ENCODE measurements at regions not wholly inside any gene's neighbourhood (a gene's known extent, or its start where the extent isn't known, plus 50 kb on each side); places are given as distances from the start of the nearest gene placed in this dataset.
"Not testable (repeated sequence)": the region's sequence is repeated elsewhere in the genome, so short reads cannot be mapped to it uniquely, and the experiment has no call there.

DNA sequence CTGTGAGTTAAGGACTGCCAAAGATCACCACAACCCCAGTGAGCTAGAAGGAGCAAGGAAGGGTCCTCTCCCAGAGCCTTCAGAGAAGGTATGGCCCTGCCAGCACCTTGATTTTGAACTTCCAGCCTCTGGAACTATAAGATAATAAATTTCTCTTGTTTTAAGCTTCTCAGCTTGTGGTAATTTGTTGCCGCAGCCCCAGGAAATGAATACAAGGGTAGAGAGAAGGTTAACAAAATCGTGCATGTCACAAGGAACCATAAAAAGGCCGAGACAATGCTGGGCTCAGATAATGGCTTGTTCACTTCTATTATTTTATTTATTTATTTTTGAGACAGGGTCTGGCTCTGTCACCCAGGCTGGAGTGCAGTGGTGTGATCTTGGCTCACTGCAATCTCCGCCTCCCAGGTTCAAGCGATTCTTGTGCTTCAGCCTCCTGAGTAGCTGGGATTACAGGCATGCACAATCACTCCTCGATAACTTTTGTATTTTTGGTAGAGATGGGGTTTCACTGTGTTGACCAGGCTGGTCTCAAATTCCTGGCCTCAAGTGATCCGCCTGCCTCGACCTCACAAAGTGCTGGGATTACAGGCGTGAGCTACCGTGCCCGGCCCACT is 71.5 kb downstream of the WSB1 start:
- H3K36me3 ChIP-seq, H3K4me3 ChIP-seq, H3K27ac ChIP-seq, H3K9ac ChIP-seq, H3K4me2 ChIP-seq, H4K20me1 ChIP-seq, H3K27me3 ChIP-seq: not testable (repeated sequence)
- peaks cover 0 to 20% (median 4%) of the 10 kb centered on the region in 11 experiments; a peak in 10 of 22 replicates for H3K9me3 ChIP-seq (replicated peaks in 1 of 11)
- peaks cover 0 to 18% (median 4%) of the 10 kb centered on the region in 10 experiments; a peak in 8 of 20 replicates for H3K4me1 ChIP-seq

DNA sequence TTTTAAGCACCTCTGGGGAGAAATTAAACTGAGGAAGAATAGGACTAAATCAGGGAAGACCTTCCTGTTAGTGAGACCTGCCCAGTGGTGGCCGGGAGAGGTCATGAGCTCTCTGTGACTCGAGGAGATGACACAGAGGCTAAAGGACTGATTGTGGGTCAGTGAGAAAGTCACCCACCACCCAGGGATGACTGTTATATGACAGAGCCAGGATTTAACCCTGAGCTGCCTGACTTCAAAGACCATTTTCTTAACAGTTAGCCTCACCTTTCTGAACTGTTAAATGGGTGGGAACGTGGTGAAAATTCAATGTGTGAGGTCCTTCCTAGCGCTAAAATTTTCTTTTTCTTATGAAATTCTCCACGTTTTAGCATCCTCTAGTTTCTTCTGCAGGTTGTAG is 72.5 kb downstream of the WSB1 start:
- Histone ChIP-seq H3K36me3 (no peaks in the 10 kb centered on the region), H3K27me3 (no peaks in the 10 kb centered on the region), H3K4me1 (peaks cover 0 to 13% (median 4%) of the 10 kb centered on the region in 10 experiments; a peak in 7 of 20 replicates), H3K4me3 (no peak overlapping the region), H3K9me3 (replicated peaks in 1 of 11) (peaks cover 0 to 30% (median 10%) of the 10 kb centered on the region in 11 experiments; a peak in 17 of 22 replicates), H3K9ac (no peak overlapping the region), H3K27ac (no peak overlapping the region), H4K20me1 (no peaks in the 10 kb centered on the region), H3K4me2 (no peak overlapping the region)
- no peak for TF ChIP-seq Cebpa-rat (IDR thresholded peaks at IDR 0.05)

DNA sequence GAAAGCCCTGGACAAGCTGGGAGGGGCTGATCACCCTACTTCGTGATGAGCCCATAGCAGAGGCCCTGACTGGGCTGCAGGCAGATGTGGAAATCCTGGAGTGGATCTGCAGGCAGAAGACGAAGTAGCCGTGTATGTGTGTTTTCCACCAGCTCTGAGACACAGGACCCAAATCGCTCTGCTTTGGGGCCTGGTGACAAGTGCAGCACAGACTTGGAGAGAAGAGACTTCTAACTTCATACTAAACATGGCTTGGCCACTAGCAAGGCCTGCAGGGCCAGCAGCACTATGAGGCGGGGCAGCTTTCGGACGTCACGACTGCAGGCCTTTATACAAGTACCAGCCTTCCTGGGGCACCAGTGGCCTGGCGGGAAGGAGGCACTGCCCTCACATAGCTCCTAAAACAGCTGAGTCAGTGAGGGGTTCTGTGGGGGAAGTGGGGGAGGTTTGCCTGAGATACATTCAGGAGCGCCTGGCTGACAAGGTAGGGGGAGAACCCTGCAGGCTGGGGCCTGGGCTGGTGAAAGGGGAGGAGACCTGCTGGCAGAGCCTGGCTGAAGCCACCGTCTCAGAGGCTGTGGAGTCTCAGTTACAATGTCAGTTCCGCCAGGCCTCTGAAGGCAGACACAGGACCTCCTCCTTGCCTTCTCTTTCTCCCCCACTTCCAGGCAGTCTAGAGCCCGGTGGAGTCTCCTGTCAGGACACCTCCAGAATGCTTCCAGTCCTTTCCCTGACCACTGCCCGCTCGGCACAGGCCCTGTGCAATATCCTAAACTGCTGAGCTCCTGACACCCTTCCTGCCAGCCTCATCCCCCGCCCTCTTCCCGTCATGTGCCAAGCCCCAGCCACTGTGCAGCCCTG is 73.4 kb downstream of the WSB1 start:
- Histone ChIP-seq H3K9ac (no peak overlapping the region), H3K4me2 (no peak overlapping the region; a peak in 1 of 22 replicates), H3K27me3 (no peaks in the 10 kb centered on the region), H3K4me3 (no peak overlapping the region), H4K20me1 (no peaks in the 10 kb centered on the region), H3K9me3 (replicated peaks in 1 of 11) (peaks cover 6 to 39% (median 19%) of the 10 kb centered on the region in 11 experiments; a peak in 21 of 22 replicates), H3K27ac (0 out of 22 replicates have a peak overlapping the region, but pooled peaks of 1 of the 11 experiments have one; percentile 0), H3K36me3 (no peaks in the 10 kb centered on the region), H3K4me1 (peaks cover 0 to 13% (median 4%) of the 10 kb centered on the region in 10 experiments; a peak in 7 of 20 replicates)
- no peak for TF ChIP-seq Cebpa-rat (IDR thresholded peaks at IDR 0.05)

DNA sequence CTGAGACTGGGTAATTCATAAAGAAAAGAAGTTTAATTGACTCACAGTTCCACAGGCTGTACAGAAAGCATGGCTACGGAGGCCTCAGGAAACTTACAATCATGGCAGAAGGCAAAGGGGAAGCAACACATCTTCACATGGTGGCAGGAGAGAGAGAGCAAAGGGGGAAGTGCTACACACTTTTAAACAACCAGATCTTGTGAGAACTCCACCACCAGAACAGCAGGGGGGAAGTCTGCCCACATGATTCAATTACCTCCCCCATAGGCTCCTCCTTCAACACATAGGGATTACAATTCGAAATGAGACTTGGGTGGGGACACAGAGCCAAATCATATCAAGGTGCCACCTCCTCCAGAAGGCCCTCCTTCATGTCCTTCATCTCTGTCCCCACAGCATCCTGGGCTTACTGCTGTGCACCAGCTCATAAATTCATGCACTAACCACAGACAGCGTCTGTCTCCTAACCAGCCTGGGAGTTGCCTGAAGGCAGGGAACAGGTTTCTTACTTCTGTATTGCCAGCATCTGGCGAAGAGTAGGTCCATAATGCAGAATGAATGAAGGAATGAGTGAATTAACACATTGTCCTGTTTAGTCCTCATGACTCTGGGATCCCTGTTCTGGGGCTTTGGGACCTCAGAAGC is 74.4 kb downstream of the WSB1 start:
- no peaks in the 10 kb centered on the region for H3K36me3 ChIP-seq
- no peaks in the 10 kb centered on the region for H3K27me3 ChIP-seq
- no peaks in the 10 kb centered on the region for H4K20me1 ChIP-seq
- no peak overlapping the region for H3K9ac ChIP-seq
- peaks cover 15 to 48% (median 28%) of the 10 kb centered on the region in 11 experiments for H3K9me3 ChIP-seq (replicated peaks in 1 of 11)
- no peak overlapping the region for H3K27ac ChIP-seq
- H3K4me1 ChIP-seq: peaks cover 0 to 9% (median 3%) of the 10 kb centered on the region in 10 experiments; a peak in 7 of 20 replicates
- no peak overlapping the region for H3K4me3 ChIP-seq
- TF ChIP-seq Cebpa-rat (IDR thresholded peaks at IDR 0.05): no peak
- H3K4me2 ChIP-seq: no peak overlapping the region

DNA sequence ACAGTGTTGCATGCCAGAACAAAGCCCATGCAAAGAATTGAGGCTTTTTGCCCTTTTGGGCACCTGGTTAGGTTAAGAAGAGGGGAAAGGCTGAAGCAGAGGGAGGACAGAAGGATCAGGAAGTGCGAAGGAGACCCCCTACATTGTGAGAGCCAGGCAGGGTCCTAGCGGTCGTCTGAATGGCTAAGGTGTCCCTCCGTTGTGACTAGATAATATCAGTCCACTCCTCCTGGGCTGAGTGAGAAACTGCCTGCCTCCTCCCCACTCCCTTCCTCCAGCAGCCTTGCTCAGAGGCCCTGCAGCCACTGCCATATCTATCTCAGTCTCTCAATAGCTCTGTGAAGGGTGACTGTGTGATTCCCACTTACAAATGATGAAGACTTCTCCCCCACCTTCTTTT is 75.1 kb downstream of the WSB1 start:
- Histone ChIP-seq H3K9ac (no peak overlapping the region), H3K4me2 (no peak overlapping the region), H3K9me3 (replicated peaks in 1 of 11) (peaks cover 22 to 55% (median 35%) of the 10 kb centered on the region in 11 experiments), H3K27me3 (no peaks in the 10 kb centered on the region), H3K4me3 (no peak overlapping the region), H3K27ac (no peak overlapping the region), H3K36me3 (peaks cover 0 to 4% (median 0%) of the 10 kb centered on the region in 11 experiments; a peak in 1 of 22 replicates), H3K4me1 (peaks cover 0 to 7% (median 0%) of the 10 kb centered on the region in 10 experiments; a peak in 3 of 20 replicates), H4K20me1 (no peaks in the 10 kb centered on the region)
- TF ChIP-seq Cebpa-rat (IDR thresholded peaks at IDR 0.05): no peak

DNA sequence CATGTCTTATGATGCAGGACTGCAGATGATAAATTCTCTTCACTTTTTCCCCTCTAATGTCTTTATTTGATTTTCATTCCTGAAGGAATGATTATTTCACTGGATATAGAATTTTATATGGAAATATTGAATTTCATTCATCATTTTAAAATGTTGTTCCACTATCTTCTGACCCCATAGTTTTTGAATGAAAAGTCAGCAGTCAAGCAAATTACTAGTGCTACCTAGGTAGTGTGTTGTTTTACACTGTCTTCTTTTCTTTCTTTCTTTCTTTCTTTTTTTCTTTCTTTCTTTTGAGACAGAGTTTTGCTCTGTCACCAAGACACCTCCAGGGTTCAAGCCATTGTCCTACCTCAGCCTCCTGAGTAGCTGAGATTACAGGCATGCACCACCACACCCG is 76.9 kb downstream of the WSB1 start:
- Histone ChIP-seq H3K4me1 (peaks cover 0 to 7% (median 0%) of the 10 kb centered on the region in 10 experiments; a peak in 1 of 20 replicates), H3K27me3 (no peaks in the 10 kb centered on the region), H3K4me3 (no peak overlapping the region), H3K36me3 (peaks cover 0 to 5% (median 0%) of the 10 kb centered on the region in 11 experiments; a peak in 1 of 22 replicates), H3K4me2 (no peak overlapping the region), H3K27ac (no peak overlapping the region), H4K20me1 (no peaks in the 10 kb centered on the region), H3K9me3 (replicated peaks in 1 of 11) (peaks cover 37 to 70% (median 49%) of the 10 kb centered on the region in 11 experiments), H3K9ac (no peak overlapping the region)
- TF ChIP-seq Cebpa-rat (IDR thresholded peaks at IDR 0.05): no peak

DNA sequence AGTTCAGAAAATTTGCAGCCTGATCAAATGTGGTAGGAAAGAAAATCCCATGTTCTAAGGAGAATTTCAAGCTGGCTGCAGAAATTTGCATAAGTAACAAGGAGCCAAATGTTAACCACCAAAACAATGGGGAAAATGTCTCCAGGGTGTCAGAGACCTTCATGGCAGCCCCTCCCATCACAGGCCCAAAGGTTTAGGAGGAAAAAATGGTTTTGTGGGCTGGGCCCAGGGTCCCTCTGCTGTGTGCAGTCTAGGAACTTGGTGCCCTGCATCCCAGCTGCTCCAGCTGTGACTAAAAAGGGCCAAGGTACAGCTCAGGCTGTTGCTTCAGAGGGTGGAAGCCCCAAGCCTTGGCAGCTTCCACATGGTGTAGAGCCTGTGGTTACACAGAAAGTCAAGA is 79.8 kb downstream of the WSB1 start:
- Histone ChIP-seq H3K9me3 (replicated peaks in 1 of 11) (peaks cover 37 to 60% (median 52%) of the 10 kb centered on the region in 11 experiments), H3K4me1 (peaks cover 0 to 12% (median 0%) of the 10 kb centered on the region in 10 experiments; a peak in 6 of 20 replicates)
- H4K20me1 ChIP-seq, H3K4me2 ChIP-seq, H3K27me3 ChIP-seq, H3K9ac ChIP-seq, H3K27ac ChIP-seq, H3K4me3 ChIP-seq, H3K36me3 ChIP-seq: not testable (repeated sequence)

DNA sequence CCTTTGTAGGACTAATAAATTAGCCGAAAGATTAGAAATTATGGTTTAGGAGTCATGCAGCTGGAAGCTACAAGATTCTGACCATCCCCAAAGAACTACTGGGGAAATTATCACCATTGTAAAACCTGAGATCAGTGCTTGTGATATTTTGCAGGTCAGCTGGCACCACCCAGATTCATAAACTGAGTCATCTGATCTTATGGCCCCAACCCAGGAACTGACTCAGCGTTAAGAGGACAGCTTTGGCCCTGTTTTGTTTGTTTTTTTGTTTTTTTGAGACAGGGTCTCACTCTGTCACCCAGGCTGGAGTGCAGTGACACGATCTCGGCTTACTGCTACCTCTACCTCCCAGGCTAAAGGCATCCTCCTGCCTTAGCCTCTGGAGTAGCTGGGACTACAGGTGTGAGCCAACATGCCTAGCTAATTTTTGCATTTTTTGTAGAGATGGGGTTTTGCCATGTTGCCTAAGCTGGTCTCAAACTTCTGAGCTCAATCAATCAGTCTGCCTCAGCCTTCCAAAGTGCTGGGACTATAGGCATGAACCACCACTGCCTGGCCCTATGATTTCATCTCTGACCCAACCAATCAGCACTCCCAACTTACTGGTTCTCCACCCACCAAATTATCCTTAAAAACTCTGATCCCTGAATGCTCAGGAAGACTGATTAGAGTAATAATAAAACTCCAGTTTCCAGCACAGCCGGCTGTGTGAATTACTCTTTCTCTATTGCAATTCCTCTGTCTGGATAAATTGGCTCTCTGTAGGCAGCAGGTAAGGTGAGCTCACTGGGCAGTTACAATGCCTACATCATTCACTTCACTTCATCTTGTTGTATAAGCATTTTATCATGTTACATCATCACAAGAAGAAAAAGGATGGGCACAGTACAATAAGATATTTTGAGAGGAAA is 79.4 kb upstream of the KSR1 start:
- peak overlapping the region in 1 of 11 experiments; percentile 40; a peak in 3 of 22 replicates for H3K27ac ChIP-seq
- TF ChIP-seq Cebpa-rat (IDR thresholded peaks at IDR 0.05): no peak

More for the DNA sequence above, 79.4 kb upstream of the KSR1 start:
- H4K20me1 ChIP-seq: no peaks in the 10 kb centered on the region
- H3K4me2 ChIP-seq: peak overlapping the region in 4 of 11 experiments; percentile 5 to 68 (median 32); a peak in 6 of 22 replicates
- H3K9ac ChIP-seq: no peak overlapping the region
- no peak overlapping the region for H3K4me3 ChIP-seq
- H3K36me3 ChIP-seq: peaks cover 0 to 5% (median 0%) of the 10 kb centered on the region in 11 experiments; a peak in 1 of 22 replicates
- H3K4me1 ChIP-seq: peaks cover 0 to 12% (median 2%) of the 10 kb centered on the region in 10 experiments; a peak in 7 of 20 replicates
- no peaks in the 10 kb centered on the region for H3K27me3 ChIP-seq
- peaks cover 34 to 46% (median 38%) of the 10 kb centered on the region in 11 experiments for H3K9me3 ChIP-seq (replicated peaks in 1 of 11)

All from BLaER1 treated with 17β-estradiol and CSF1 and Interleukin-3, amounts not matched to agents 10 nM and 100 nM (cell line).